HEK293 (cell line): ENCODE measurements at regions not wholly inside any gene's neighbourhood (a gene's known extent, or its start where the extent isn't known, plus 50 kb on each side); places are given as distances from the start of the nearest gene placed in this dataset.

ENCODE experiments used
- CTCF ChIA-PET: fragments of 350-600 bp; formaldehyde crosslinking; extraction: SDS; loops from one replicate; lab custom pipeline; 2021; ENCODE audit warnings: antibody characterized with exemption; lab: Yijun Ruan, JAX
- POLR2A ChIA-PET: fragments of 300-600 bp; formaldehyde crosslinking; extraction: SDS; loops from one replicate; lab custom pipeline; 2020; ENCODE audit warnings: antibody characterized with exemption, inconsistent platforms; lab: Yijun Ruan, JAX
- H3K27ac ChIP-seq: fragments of 200-500 bp; sonication (Bioruptor generic); 2 replicates; pipeline ENCODE4 v1.5.1; 2014; ENCODE audit warnings: low read depth, low read length, control low read depth, inconsistent platforms; ENCODE audit errors: extremely low read depth
- H3K36me3 ChIP-seq, 2 experiments: fragments of 200-500 bp in 1 of 2; sonication (Bioruptor generic) in 1 of 2; 1 replicate in 1 of 2; 2 replicates in 1 of 2; pipeline ENCODE4 v1.5.1; 2014 to 2017; ENCODE audit warnings: inconsistent platforms in 2 of 2, low read length in 2 of 2; ENCODE audit not compliant: control insufficient read depth in 2 of 2, insufficient read depth in 1 of 2
- H3K4me1 ChIP-seq: fragments of 200-500 bp; sonication (Bioruptor generic); 2 replicates; pipeline ENCODE4 v1.5.1; 2014; ENCODE audit warnings: mild to moderate bottlenecking, low read length, inconsistent platforms; ENCODE audit not compliant: control insufficient read depth, insufficient read depth
- H3K4me3 ChIP-seq: 2 replicates; pipeline ENCODE4 v1.5.1; 2011; ENCODE audit warnings: low read depth, mild to moderate bottlenecking, control low read depth, low read length, moderate library complexity
- H3K9me3 ChIP-seq: fragments of 200-500 bp; sonication (Bioruptor generic); 2 replicates; pipeline ENCODE4 v1.5.1; 2014; ENCODE audit warnings: low read depth, low read length, inconsistent platforms; ENCODE audit not compliant: control insufficient read depth, insufficient read depth
- BCL11A ChIP-seq: fragments of 450-650 bp; formaldehyde crosslinking; IDR thresholded peaks from 2 replicates; pipeline ENCODE4 v1.5.1; 2016; ENCODE audit warnings: low read depth, missing biosample characterization, missing genetic modification characterization
- GFI1B ChIP-seq: fragments of 450-650 bp; formaldehyde crosslinking; IDR thresholded peaks from 2 replicates; pipeline ENCODE4 v1.5.1; 2016; ENCODE audit warnings: missing biosample characterization, missing genetic modification characterization
- IKZF3 ChIP-seq: fragments of 450-650 bp; IDR thresholded peaks from 2 replicates; pipeline ENCODE4 v1.5.0; 2018; ENCODE audit warnings: missing biosample characterization, mild to moderate bottlenecking, missing genetic modification characterization, moderate library complexity
- MZF1 ChIP-seq: fragments of 450-650 bp; formaldehyde crosslinking; IDR thresholded peaks from 2 replicates; pipeline ENCODE4 v1.5.1; 2017; ENCODE audit warnings: missing biosample characterization, missing genetic modification characterization, borderline replicate concordance
- OSR2 ChIP-seq: fragments of 450-650 bp; formaldehyde crosslinking; IDR thresholded peaks from 2 replicates; pipeline ENCODE4 v1.5.1; 2016; ENCODE audit warnings: missing biosample characterization, missing genetic modification characterization
- SALL2 ChIP-seq: fragments of 450-650 bp; formaldehyde crosslinking; IDR thresholded peaks from 2 replicates; pipeline ENCODE4 v1.5.0; 2017; ENCODE audit warnings: missing biosample characterization, mild to moderate bottlenecking, missing genetic modification characterization, borderline replicate concordance
- SP3 ChIP-seq: fragments of 450-650 bp; formaldehyde crosslinking; IDR thresholded peaks from 2 replicates; pipeline ENCODE4 v1.5.1; 2016; ENCODE audit warnings: missing biosample characterization, missing genetic modification characterization
- YY1 ChIP-seq: fragments of 450-650 bp; formaldehyde crosslinking; IDR thresholded peaks from 2 replicates; pipeline ENCODE4 v1.5.1; 2018; ENCODE audit warnings: missing biosample characterization, missing genetic modification characterization
- ZBTB21 ChIP-seq: fragments of 450-650 bp; formaldehyde crosslinking; IDR thresholded peaks from 2 replicates; pipeline ENCODE4 v1.5.1; 2017; ENCODE audit warnings: missing biosample characterization, missing genetic modification characterization
- ZFP3 ChIP-seq: fragments of 450-650 bp; formaldehyde crosslinking; IDR thresholded peaks from 2 replicates; pipeline ENCODE4 v1.5.1; 2016; ENCODE audit warnings: low read depth, missing biosample characterization, missing genetic modification characterization
- ZNF112 ChIP-seq: fragments of 450-650 bp; formaldehyde crosslinking; IDR thresholded peaks from 2 replicates; pipeline ENCODE4 v1.5.0; 2017; ENCODE audit warnings: missing biosample characterization, missing genetic modification characterization
- ZNF121 ChIP-seq: fragments of 450-650 bp; formaldehyde crosslinking; IDR thresholded peaks from 2 replicates; pipeline ENCODE4 v1.5.1; 2016; ENCODE audit warnings: missing biosample characterization, missing genetic modification characterization
- ZNF133 ChIP-seq: fragments of 450-650 bp; formaldehyde crosslinking; IDR thresholded peaks from 2 replicates; pipeline ENCODE4 v1.5.1; 2016; ENCODE audit warnings: missing biosample characterization, missing genetic modification characterization
- ZNF223 ChIP-seq: fragments of 450-650 bp; formaldehyde crosslinking; IDR thresholded peaks from 2 replicates; pipeline ENCODE4 v1.5.1; 2016; ENCODE audit warnings: missing biosample characterization, missing genetic modification characterization
- ZNF24 ChIP-seq: fragments of 450-650 bp; formaldehyde crosslinking; IDR thresholded peaks from 2 replicates; pipeline ENCODE4 v1.5.1; 2016; ENCODE audit warnings: missing biosample characterization, missing genetic modification characterization
- ZNF311 ChIP-seq: fragments of 450-650 bp; formaldehyde crosslinking; IDR thresholded peaks from 2 replicates; pipeline ENCODE4 v1.5.1; 2017; ENCODE audit warnings: missing biosample characterization, missing genetic modification characterization, borderline replicate concordance
- ZNF423 ChIP-seq: fragments of 450-650 bp; formaldehyde crosslinking; IDR thresholded peaks from 2 replicates; pipeline ENCODE4 v1.5.1; 2016; ENCODE audit warnings: missing biosample characterization, missing genetic modification characterization
- ZNF510 ChIP-seq: fragments of 450-650 bp; formaldehyde crosslinking; IDR thresholded peaks from 2 replicates; pipeline ENCODE4 v1.5.1; 2018; ENCODE audit warnings: mild to moderate bottlenecking, missing genetic modification characterization, missing biosample characterization; ENCODE audit not compliant: insufficient replicate concordance
- ZNF529 ChIP-seq: fragments of 450-650 bp; formaldehyde crosslinking; IDR thresholded peaks from 2 replicates; pipeline ENCODE4 v1.5.1; 2017; ENCODE audit warnings: missing genetic modification characterization, missing biosample characterization; ENCODE audit not compliant: insufficient replicate concordance
- ZNF610 ChIP-seq: fragments of 450-650 bp; formaldehyde crosslinking; IDR thresholded peaks from 2 replicates; pipeline ENCODE4 v1.5.1; 2016; ENCODE audit warnings: missing biosample characterization, missing genetic modification characterization, borderline replicate concordance
- ZNF629 ChIP-seq: fragments of 450-650 bp; formaldehyde crosslinking; IDR thresholded peaks from 2 replicates; pipeline ENCODE4 v1.5.1; 2017; ENCODE audit warnings: missing biosample characterization, missing genetic modification characterization
- ZNF660 ChIP-seq: fragments of 450-650 bp; IDR thresholded peaks from 2 replicates; pipeline ENCODE4 v1.5.1; 2018; ENCODE audit warnings: missing biosample characterization, mild to moderate bottlenecking, missing genetic modification characterization
- ZNF776 ChIP-seq: fragments of 450-650 bp; formaldehyde crosslinking; IDR thresholded peaks from 2 replicates; pipeline ENCODE4 v1.5.0; 2017; ENCODE audit warnings: missing biosample characterization, missing genetic modification characterization, borderline replicate concordance
- TF ChIP-seq, protein P1 (sequence below): fragments of 450-650 bp; formaldehyde crosslinking; IDR thresholded peaks from 2 replicates; pipeline ENCODE4 v1.5.1; 2016; ENCODE audit warnings: missing biosample characterization, missing genetic modification characterization
- TF ChIP-seq, protein P2 (sequence below): fragments of 450-650 bp; formaldehyde crosslinking; IDR thresholded peaks from 2 replicates; pipeline ENCODE4 v1.5.0; 2017; ENCODE audit warnings: missing biosample characterization, missing genetic modification characterization, borderline replicate concordance

- ChIA-PET POLR2A (no interaction called here), CTCF (no interaction called here)
- TF ChIP-seq ZNF529 (tag by site-specific recombination) = no peak
- TF ChIP-seq ZNF121 (tag by site-specific recombination) = no peak
- TF ChIP-seq, protein P1, sequence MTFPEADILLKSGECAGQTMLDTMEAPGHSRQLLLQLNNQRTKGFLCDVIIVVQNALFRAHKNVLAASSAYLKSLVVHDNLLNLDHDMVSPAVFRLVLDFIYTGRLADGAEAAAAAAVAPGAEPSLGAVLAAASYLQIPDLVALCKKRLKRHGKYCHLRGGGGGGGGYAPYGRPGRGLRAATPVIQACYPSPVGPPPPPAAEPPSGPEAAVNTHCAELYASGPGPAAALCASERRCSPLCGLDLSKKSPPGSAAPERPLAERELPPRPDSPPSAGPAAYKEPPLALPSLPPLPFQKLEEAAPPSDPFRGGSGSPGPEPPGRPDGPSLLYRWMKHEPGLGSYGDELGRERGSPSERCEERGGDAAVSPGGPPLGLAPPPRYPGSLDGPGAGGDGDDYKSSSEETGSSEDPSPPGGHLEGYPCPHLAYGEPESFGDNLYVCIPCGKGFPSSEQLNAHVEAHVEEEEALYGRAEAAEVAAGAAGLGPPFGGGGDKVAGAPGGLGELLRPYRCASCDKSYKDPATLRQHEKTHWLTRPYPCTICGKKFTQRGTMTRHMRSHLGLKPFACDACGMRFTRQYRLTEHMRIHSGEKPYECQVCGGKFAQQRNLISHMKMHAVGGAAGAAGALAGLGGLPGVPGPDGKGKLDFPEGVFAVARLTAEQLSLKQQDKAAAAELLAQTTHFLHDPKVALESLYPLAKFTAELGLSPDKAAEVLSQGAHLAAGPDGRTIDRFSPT (tag by site-specific recombination) = no peak
- TF ChIP-seq ZNF311 = no peak
- TF ChIP-seq MZF1 = no peak
- TF ChIP-seq ZNF112 = no peak
- Histone ChIP-seq H3K27ac (no peak overlapping the region), H3K36me3 (no peaks in the 10 kb centered on the region), H3K9me3 (no peaks in the 10 kb centered on the region), H3K4me3 (no peak overlapping the region), H3K4me1 (no peaks in the 10 kb centered on the region)
These were observed 70.9 kb upstream of the MYO16 start for GRCh38 chr13:108558489-108558888.

GRCh38 chr13:108560093-108560492, 69.3 kb upstream of the MYO16 start:
- POLR2A ChIA-PET = no interaction called here
- Histone ChIP-seq H3K4me1 (no peaks in the 10 kb centered on the region), H3K36me3 (no peaks in the 10 kb centered on the region), H3K4me3 (no peak overlapping the region), H3K27ac (no peak overlapping the region), H3K9me3 (no peaks in the 10 kb centered on the region)
- no peak for TF ChIP-seq OSR2
- no peak for TF ChIP-seq ZNF529 (tag by site-specific recombination)
- TF ChIP-seq ZNF776 (tag by site-specific recombination) = no peak
- no peak for TF ChIP-seq ZNF223
- TF ChIP-seq ZNF629 (tag by site-specific recombination) = no peak
- no peak for TF ChIP-seq IKZF3 (tag by site-specific recombination)
- no peak for TF ChIP-seq BCL11A (tag by site-specific recombination)
- no peak for TF ChIP-seq GFI1B (tag by site-specific recombination)
- TF ChIP-seq ZNF610 (tag by site-specific recombination) = no peak
- TF ChIP-seq ZNF133 = no peak
- no peak for TF ChIP-seq ZNF660 (tag by site-specific recombination)
- no peak for TF ChIP-seq ZFP3 (tag by site-specific recombination)
- CTCF ChIA-PET = no interaction called here

- H3K36me3 ChIP-seq = no peaks in the 10 kb centered on the region
- no peak overlapping the region for H3K4me3 ChIP-seq
- POLR2A ChIA-PET = no interaction called here
- CTCF ChIA-PET = no interaction called here
- no peak overlapping the region for H3K27ac ChIP-seq
- no peaks in the 10 kb centered on the region for H3K4me1 ChIP-seq
- H3K9me3 ChIP-seq = no peaks in the 10 kb centered on the region
- TF ChIP-seq ZNF423 (tag by site-specific recombination) (no peak), ZFP3 (tag by site-specific recombination) (no peak), ZNF510 (tag by site-specific recombination) (no peak), ZBTB21 (tag by site-specific recombination) (no peak), YY1 (tag by site-specific recombination) (no peak), SP3 (no peak), SALL2 (tag by site-specific recombination) (no peak), ZNF24 (no peak)
- TF ChIP-seq, protein P1 (tag by site-specific recombination) = no peak
- TF ChIP-seq, protein P2, sequence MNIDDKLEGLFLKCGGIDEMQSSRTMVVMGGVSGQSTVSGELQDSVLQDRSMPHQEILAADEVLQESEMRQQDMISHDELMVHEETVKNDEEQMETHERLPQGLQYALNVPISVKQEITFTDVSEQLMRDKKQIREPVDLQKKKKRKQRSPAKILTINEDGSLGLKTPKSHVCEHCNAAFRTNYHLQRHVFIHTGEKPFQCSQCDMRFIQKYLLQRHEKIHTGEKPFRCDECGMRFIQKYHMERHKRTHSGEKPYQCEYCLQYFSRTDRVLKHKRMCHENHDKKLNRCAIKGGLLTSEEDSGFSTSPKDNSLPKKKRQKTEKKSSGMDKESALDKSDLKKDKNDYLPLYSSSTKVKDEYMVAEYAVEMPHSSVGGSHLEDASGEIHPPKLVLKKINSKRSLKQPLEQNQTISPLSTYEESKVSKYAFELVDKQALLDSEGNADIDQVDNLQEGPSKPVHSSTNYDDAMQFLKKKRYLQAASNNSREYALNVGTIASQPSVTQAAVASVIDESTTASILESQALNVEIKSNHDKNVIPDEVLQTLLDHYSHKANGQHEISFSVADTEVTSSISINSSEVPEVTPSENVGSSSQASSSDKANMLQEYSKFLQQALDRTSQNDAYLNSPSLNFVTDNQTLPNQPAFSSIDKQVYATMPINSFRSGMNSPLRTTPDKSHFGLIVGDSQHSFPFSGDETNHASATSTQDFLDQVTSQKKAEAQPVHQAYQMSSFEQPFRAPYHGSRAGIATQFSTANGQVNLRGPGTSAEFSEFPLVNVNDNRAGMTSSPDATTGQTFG (tag by site-specific recombination) = no peak
These were observed 68.3 kb upstream of the MYO16 start for GRCh38 chr13:108561149-108561548.
